ENCODE measurements at regions not wholly inside any gene's neighbourhood (a gene's known extent, or its start where the extent isn't known, plus 50 kb on each side); places are given as distances from the start of the nearest gene placed in this dataset.
A peak's percentile ranks its signal among the peaks of the same experiment; 100 is the strongest.

DNA sequence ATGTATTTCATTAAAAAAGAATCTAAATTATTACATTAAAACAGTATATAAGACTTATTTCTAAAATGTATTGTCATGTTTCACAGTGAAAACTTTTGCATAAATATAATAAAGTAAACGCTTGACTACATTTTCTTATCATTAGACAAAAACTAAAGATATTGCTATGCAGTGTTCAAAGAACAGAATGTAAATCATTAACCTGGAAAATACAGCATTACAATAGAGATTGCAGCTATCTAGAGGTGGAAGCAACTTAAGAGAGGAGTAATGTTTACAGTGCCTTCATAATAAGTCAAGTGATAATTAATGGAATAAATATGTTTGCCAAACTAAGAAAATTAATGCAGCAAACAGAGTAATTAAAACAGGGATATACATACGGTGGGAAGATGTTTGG lies 940.9 kb downstream of the FSTL5 start:
- DNase-seq = no peak

DNA sequence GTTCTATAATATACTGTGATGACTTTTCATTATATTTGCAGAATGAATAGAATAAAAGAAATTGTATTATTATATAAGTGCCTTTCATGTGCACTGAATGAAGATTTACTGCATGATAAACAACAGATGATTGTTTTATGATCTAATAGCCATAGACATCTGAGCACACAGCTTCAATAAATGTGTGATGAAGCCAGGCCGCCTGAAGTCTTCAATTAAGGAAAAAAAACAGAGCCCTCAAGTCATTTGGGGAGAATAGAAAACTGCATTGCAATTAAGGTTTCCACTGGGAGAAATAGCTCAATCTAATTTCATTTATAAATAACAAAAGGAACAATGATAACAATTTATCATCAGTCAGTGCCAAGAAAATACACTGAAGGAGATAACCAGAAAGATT lies 955.2 kb downstream of the FSTL5 start:
- no peak for DNase-seq

DNA sequence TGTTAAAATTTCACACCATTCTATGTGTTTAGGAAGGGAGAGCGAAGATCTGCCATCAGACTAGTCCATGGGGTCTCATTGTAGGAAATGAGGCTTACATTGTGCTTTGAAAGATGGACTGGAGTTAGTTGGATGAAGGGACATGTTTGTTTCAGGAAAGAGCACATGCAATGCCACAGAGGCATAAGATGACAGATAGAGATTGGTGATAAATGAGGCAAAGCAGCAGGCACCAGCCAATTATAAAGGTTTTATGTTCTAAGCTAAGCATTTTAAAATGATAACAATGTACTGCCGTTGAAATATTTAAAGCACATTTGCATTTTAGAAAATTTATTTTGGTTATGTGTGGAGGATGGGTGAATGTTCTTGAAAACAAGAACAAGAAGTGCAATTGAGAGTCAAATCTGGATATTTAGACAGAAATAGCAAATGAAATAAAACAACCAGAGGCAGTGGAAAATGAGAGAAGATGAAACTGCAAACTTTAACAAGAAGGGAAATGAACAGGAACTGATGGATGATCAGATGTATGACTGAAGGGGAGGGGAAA lies 957.2 kb downstream of the FSTL5 start:
- DNase-seq = no peak

GRCh38 chr4:161203865-161204264 lies 959.9 kb downstream of the FSTL5 start:
- DNase-seq = no peak

GRCh38 chr4:161197912-161198311 lies 965.9 kb downstream of the FSTL5 start:
- no peak for DNase-seq

- no peak for DNase-seq
Measured at GRCh38 chr4:161197474-161197873, 966.3 kb downstream of the FSTL5 start.

DNA sequence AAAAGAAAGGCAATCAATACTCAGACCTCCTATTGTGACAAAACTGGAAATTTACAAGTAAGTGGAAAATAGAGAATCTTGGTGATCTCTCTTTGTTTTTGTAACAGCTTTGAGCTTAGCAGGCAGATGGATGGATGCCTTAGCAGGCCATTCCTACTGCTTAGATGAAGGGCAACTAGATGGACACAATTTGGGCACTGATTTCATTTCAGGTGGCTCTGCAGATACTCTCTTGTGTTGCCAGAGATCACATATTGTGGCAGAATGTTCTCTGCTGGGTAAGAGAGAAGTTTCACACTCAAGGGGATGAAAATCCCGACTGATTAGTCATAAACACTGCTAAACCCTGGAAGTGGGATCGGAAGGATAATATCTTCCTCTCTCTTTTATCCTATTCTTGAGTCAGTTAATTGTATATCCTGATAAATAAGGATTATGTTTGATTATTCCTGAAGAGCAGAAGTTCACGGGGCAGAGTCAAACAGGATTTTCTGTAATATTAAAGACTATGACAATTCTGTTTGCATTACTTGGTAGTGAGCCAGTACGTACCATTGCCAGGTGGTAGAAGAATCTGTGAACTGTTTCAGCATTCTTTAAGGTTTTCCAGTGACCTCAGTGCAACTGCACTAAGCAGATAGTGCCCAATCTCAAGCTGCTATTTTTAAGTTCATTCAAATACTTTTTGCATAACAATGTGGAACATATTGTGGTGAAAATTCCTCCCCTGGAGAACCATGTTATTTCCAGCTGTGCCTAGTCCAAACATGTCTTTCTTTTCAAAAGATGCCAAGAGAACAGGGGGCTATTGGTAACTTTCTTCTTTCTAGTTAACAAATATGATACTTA lies 974.3 kb downstream of the FSTL5 start:
- no peak for DNase-seq

DNA sequence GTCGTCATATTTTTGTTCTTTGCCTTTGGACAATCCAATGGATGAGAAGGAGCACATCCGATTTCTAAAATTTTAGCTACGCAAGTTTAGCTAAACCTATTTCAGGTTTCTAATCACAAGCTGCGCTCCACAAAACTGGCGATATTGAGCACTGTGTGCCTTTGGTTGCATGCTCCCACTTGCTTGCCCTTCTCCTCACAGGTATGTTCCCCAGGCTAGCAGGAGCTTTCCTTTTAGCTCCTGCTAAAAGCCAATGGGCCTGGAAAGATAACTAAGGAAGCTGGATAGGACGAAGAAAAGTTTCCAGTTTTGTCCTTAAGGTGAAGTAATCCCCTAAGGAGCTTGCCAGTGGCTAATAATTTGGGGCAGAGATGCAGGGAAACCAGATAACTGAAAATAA lies 975.2 kb downstream of the FSTL5 start:
- DNase-seq = no peak

DNA sequence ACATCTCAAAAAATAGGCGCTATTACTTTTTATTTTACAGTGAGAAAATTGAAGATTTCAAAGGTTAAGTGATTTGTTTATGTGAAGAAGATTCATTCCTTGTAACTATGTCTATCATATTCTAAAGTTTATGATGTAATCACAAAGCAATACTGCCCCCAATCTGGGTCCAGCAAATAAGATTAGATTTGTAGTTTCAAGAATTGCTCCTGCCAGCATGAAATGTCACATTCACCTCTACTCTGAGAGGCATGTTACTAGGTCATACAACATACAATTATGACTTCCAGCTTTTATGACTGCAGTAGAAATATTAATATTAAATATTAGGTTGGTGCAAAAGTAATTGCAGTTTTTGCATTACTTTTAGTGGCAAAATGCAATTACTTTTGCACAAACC lies 976.2 kb downstream of the FSTL5 start:
- no peak for DNase-seq

GRCh38 chr4:161186750-161187149 lies 977.0 kb downstream of the FSTL5 start:
- DNase-seq = peak; percentile 8

DNA sequence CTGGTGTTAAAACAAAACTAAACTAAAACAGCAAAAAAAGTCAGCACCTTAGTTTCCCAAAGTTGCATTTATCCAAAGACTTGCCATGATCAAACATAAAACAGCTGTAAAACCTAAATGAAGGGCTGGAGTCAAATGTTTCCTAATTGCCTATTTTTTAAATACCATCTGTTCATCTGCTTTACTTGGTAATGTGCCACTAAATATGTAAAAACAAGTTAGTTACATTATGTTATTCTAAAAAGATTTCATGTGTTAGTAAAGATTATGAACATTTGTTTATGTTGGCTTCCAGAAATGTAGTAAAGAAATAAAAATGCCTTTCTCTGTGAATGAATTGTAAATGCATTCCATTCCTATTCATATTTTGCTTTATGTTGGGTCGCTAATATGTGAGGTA lies 977.8 kb downstream of the FSTL5 start:
- DNase-seq = no peak

- no peak for DNase-seq
Measured at GRCh38 chr4:161183729-161184128, 980.1 kb downstream of the FSTL5 start.

- no peak for DNase-seq
Measured at GRCh38 chr4:161182913-161183312, 980.9 kb downstream of the FSTL5 start.

DNA sequence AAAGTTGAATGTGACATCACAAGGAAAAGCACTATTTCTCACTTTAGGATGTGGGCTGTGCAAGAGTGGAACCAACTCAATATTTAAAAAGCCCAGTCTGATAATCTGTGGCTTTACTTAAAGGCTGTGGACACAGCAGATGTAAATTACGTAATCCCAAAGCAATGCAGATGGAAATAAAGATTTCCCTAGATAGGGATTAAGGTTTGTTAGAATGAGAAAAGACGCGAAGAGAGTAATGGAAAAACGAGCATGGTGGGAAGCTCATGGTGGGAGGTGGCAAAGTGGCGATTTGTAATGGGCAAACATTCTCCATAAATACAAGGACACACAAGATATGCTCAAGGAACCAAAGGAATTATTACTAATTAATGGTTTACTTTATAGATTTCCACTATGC lies 985.5 kb downstream of the FSTL5 start:
- DNase-seq = no peak

GRCh38 chr4:161172396-161173026 lies 991.3 kb downstream of the FSTL5 start:
- DNase-seq = no peak

DNA sequence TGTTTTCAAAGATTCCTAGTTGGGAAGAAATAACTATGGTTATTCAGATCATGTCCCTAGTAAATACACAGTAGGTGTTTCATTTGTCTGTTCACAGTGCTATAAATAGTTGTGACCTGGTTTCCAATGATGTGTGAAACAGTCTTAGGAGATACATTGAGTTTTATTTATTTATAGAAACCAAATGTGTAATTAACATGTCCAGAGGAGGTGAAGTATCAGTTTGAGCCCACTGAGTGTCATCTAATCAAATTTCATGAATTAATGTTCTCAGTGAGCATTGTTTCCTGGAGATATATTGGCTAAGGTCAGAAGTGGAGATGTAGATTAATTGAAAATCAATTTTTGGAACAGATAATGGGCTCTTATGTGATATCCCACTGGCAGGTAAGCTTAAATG lies 996.3 kb downstream of the FSTL5 start:
- no peak for DNase-seq

DNA sequence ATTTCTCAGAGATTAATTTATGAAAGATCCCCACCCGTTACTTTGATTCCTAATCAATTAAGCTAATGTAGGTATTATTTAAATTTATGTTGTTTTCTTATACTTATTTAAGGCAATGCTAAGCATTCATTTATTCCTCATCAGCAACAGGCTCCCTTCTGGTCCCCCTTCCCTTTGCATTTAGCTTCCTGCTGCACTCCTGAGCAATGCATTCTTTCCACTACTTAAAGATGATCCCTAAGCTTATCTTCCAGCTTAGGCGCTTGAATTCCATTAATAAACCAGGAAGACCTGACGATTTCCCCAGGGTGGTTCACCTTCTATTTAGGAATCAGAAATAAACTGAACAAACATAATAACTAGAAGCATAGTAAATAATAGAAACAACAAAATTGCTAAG lies 1003.1 kb downstream of the FSTL5 start:
- DNase-seq = no peak

DNA sequence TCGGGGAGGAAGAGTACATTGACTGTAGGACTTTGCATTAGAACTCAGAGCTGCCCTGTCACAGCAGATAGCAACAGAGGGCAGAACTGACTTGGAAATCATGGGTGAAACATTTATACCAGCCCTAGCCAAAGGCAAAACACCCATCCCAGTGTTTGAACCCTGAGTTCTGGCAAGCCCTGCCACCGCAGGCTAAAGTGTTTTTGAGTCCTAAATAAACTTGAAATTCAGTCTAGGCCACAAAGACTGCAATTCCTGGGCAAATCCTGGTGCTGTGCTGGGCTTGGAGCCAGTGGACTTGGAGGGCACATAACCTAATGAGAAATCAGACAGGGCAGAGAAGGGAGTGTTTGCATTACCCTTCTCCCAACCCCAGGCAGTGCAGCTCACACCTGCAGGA lies 1015.7 kb downstream of the FSTL5 start:
- DNase-seq = no peak

GRCh38 chr4:161143375-161143774 lies 1020.4 kb downstream of the FSTL5 start:
- DNase-seq = no peak

- no peak for DNase-seq
Measured at GRCh38 chr4:161134795-161135194, 1029.0 kb downstream of the FSTL5 start.

- no peak for DNase-seq
Measured at GRCh38 chr4:161133586-161134276, 1030.1 kb downstream of the FSTL5 start.

- no peak for DNase-seq
Measured at GRCh38 chr4:161132715-161133425, 1030.9 kb downstream of the FSTL5 start.

DNA sequence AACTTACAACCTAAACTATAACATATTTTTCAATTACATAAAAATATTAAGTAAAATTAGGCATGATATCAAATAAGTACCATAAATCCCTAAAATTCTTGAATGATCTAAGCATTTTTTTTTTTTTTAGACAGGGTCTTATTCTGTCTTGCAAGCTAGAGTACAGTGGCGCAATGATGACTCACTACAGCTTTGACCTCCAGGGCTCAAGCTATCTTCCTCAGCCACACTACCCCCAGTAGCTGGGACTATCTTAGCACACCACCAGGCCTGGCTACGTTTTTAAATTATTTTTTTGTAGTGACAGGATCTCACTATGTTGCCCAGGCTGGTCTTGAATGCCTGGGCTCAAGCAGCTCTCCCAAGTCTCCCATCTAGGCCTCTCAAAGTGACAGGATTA lies 1042.3 kb downstream of the FSTL5 start:
- no peak for DNase-seq

Measured in NCI-H774 (cell line).